Panc1 (cell line): ENCODE measurements at regions not wholly inside any gene's neighbourhood (a gene's known extent, or its start where the extent isn't known, plus 50 kb on each side); places are given as distances from the start of the nearest gene placed in this dataset.

Experiments
- CTCF ChIP-seq: fragments of 450-650 bp; IDR thresholded peaks from 2 replicates; pipeline ENCODE4 v1.5.1; 2017; ENCODE audit warnings: mild to moderate bottlenecking
- POLR2AphosphoS5 ChIP-seq: IDR thresholded peaks from 2 replicates; pipeline ENCODE4 v1.6.1; 2012; ENCODE audit warnings: mild to moderate bottlenecking, low read depth, low read length, moderate library complexity
- SIN3A ChIP-seq: IDR thresholded peaks from 2 replicates; pipeline ENCODE4 v1.6.1; 2012; ENCODE audit warnings: low read depth, mild to moderate bottlenecking, low read length, moderate library complexity, borderline replicate concordance; ENCODE audit not compliant: insufficient read depth
- TCF7L2 ChIP-seq: IDR thresholded peaks from 2 replicates; pipeline ENCODE4 v1.6.1; 2011; ENCODE audit warnings: mild to moderate bottlenecking, low read depth, low read length, inconsistent platforms

GRCh38 chr2:34031097-34031496 lies 432.0 kb upstream of the FAM98A start:
- TF ChIP-seq CTCF, result no peak
- no peak for TF ChIP-seq TCF7L2
- TF ChIP-seq POLR2AphosphoS5, result no peak
- TF ChIP-seq SIN3A, result no peak
